GM12891 (cell line): ENCODE measurements at regions not wholly inside any gene's neighbourhood (a gene's known extent, or its start where the extent isn't known, plus 50 kb on each side); places are given as distances from the start of the nearest gene placed in this dataset.
"Not testable (repeated sequence)": the region's sequence is repeated elsewhere in the genome, so short reads cannot be mapped to it uniquely, and the experiment has no call there.

ENCODE experiments used
- DNase-seq: peaks from one replicate; pipeline ENCODE4 v3.0.0; 2011; ENCODE audit warnings: low spot score; ENCODE audit not compliant: insufficient read length
- FAIRE-seq: peaks from 2 replicates; lab custom pipeline; 2011; peaks lifted over from hg19 to GRCh38; lab: Jason Lieb, UNC
- PAX5 ChIP-seq: IDR thresholded peaks from 2 replicates; pipeline ENCODE4 v1.6.1; 2011; ENCODE audit warnings: low read length, moderate library complexity, mild to moderate bottlenecking; ENCODE audit not compliant: insufficient read depth, severe bottlenecking
- POLR2A ChIP-seq: IDR thresholded peaks from 2 replicates; pipeline ENCODE4 v1.6.1; 2011; ENCODE audit warnings: low read depth, low read length, control low read depth
- POLR2AphosphoS5 ChIP-seq: IDR thresholded peaks from 2 replicates; pipeline ENCODE4 v1.6.1; 2011; ENCODE audit warnings: low read depth, low read length, control low read depth
- POU2F2 ChIP-seq: IDR thresholded peaks from 2 replicates; pipeline ENCODE4 v1.6.1; 2011; ENCODE audit warnings: low read depth, mild to moderate bottlenecking, control low read depth, low read length, moderate library complexity
- SPI1 ChIP-seq: IDR thresholded peaks from 2 replicates; pipeline ENCODE4 v1.6.1; 2011; ENCODE audit warnings: low read depth, low read length, control low read depth
- TAF1 ChIP-seq: IDR thresholded peaks from 2 replicates; pipeline ENCODE4 v1.6.1; 2011; ENCODE audit warnings: low read depth, low read length, control low read depth

GRCh38 chr18:37854396-37854795 is 288.8 kb upstream of the CELF4 start:
- TF ChIP-seq POLR2A (no peak), SPI1 (no peak), POLR2AphosphoS5 (no peak), POU2F2 (no peak), TAF1 (no peak), PAX5 (no peak)
- FAIRE-seq = no peak
- DNase-seq = no peak

GRCh38 chr18:37853706-37854105 is 288.1 kb upstream of the CELF4 start:
- no peak for FAIRE-seq
- TF ChIP-seq POLR2A = no peak
- no peak for TF ChIP-seq POLR2AphosphoS5
- TF ChIP-seq SPI1 = no peak
- no peak for DNase-seq

- no peak for FAIRE-seq
- DNase-seq = no peak
- TF ChIP-seq POU2F2 = no peak
- TF ChIP-seq TAF1 = no peak
- TF ChIP-seq PAX5 = no peak
- no peak for TF ChIP-seq SPI1
- no peak for TF ChIP-seq POLR2A
- TF ChIP-seq POLR2AphosphoS5 = no peak
Measured at GRCh38 chr18:37852464-37852863, 286.9 kb upstream of the CELF4 start.

- no peak for TF ChIP-seq POLR2A
- no peak for TF ChIP-seq POU2F2
- TF ChIP-seq PAX5 = no peak
- no peak for TF ChIP-seq POLR2AphosphoS5
- no peak for TF ChIP-seq SPI1
- no peak for TF ChIP-seq TAF1
- DNase-seq = no peak
- FAIRE-seq = no peak
Measured at GRCh38 chr18:37847544-37847943, 281.9 kb upstream of the CELF4 start.

- DNase-seq = no peak
- no peak for FAIRE-seq
- no peak for TF ChIP-seq POLR2A
- TF ChIP-seq POLR2AphosphoS5 = no peak
- no peak for TF ChIP-seq PAX5
- TF ChIP-seq TAF1 = no peak
- no peak for TF ChIP-seq POU2F2
- no peak for TF ChIP-seq SPI1
Measured at GRCh38 chr18:37846996-37847395, 281.4 kb upstream of the CELF4 start.

GRCh38 chr18:37845498-37845897 is 279.9 kb upstream of the CELF4 start:
- TF ChIP-seq TAF1 = no peak
- no peak for TF ChIP-seq SPI1
- TF ChIP-seq POLR2A = no peak
- TF ChIP-seq POLR2AphosphoS5 = no peak
- TF ChIP-seq PAX5 = no peak
- TF ChIP-seq POU2F2 = no peak
- no peak for FAIRE-seq

GRCh38 chr18:37844209-37844970 is 278.8 kb upstream of the CELF4 start:
- TF ChIP-seq PAX5 (no peak), POU2F2 (no peak), POLR2A (no peak), SPI1 (no peak), TAF1 (no peak), POLR2AphosphoS5 (no peak)
- no peak for DNase-seq
- FAIRE-seq = no peak

More at GRCh38 chr18:37845498-37845897, 279.9 kb upstream of the CELF4 start:
- no peak for DNase-seq

GRCh38 chr18:37838083-37838482 is 272.5 kb upstream of the CELF4 start:
- no peak for TF ChIP-seq POLR2AphosphoS5
- no peak for TF ChIP-seq PAX5
- TF ChIP-seq SPI1 = no peak
- no peak for TF ChIP-seq POU2F2
- no peak for TF ChIP-seq TAF1
- TF ChIP-seq POLR2A = no peak
- FAIRE-seq = no peak
- no peak for DNase-seq

GRCh38 chr18:37836071-37836970 is 270.7 kb upstream of the CELF4 start:
- no peak for FAIRE-seq
- DNase-seq = no peak
- TF ChIP-seq PAX5 (no peak), POLR2A (no peak), POLR2AphosphoS5 (no peak), TAF1 (no peak), POU2F2 (no peak), SPI1 (no peak)

GRCh38 chr18:37832010-37832695 is 266.6 kb upstream of the CELF4 start:
- DNase-seq, FAIRE-seq: not testable (repeated sequence)
